ENCODE measurements at regions not wholly inside any gene's neighbourhood (a gene's known extent, or its start where the extent isn't known, plus 50 kb on each side); places are given as distances from the start of the nearest gene placed in this dataset.

DNA sequence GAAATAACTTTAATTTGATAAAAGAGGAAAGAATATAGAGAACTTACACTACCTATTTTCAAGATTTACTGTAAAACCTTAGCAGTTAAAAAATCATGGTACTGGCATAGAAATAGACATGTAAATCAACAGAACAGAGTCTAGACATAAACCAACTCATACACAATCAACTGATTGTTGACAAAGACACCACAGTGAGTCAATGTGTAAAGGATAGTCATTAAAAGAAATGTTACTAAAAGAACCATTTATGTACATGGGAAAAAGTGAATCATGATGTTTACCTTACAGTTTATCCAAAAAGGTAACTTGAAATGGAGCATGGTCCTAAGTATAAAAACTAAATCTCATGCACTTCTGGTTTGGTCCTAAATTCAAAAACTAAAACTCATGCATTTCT lies 847.4 kb downstream of the IGSF11 start:
- TF ChIP-seq, protein P1, sequence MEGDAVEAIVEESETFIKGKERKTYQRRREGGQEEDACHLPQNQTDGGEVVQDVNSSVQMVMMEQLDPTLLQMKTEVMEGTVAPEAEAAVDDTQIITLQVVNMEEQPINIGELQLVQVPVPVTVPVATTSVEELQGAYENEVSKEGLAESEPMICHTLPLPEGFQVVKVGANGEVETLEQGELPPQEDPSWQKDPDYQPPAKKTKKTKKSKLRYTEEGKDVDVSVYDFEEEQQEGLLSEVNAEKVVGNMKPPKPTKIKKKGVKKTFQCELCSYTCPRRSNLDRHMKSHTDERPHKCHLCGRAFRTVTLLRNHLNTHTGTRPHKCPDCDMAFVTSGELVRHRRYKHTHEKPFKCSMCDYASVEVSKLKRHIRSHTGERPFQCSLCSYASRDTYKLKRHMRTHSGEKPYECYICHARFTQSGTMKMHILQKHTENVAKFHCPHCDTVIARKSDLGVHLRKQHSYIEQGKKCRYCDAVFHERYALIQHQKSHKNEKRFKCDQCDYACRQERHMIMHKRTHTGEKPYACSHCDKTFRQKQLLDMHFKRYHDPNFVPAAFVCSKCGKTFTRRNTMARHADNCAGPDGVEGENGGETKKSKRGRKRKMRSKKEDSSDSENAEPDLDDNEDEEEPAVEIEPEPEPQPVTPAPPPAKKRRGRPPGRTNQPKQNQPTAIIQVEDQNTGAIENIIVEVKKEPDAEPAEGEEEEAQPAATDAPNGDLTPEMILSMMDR (IDR thresholded peaks at IDR 0.05) = no peak
- no peak for TF ChIP-seq EP300 (IDR thresholded peaks at IDR 0.05; ENCODE audit: low read depth)
- TF ChIP-seq POLR2AphosphoS5 (IDR thresholded peaks at IDR 0.05) = no peak

Measured in transverse colon (tissue), 4 donors.